ENCODE measurements at regions not wholly inside any gene's neighbourhood (a gene's known extent, or its start where the extent isn't known, plus 50 kb on each side); places are given as distances from the start of the nearest gene placed in this dataset.

- CTCF ChIA-PET, result no interaction called here
- intact Hi-C loops (cut with micrococcal nuclease), result no loop called here
- no TSS peak for BruUV-seq (replicated peaks)
Measured at GRCh38 chr1:48082271-48082962, 85.2 kb upstream of the TRABD2B start.

More at GRCh38 chr1:48082271-48082962, 85.2 kb upstream of the TRABD2B start:
- dilution Hi-C loops (cut with MboI; ENCODE audit: extremely low pct_ligation_motif_present, low sequenced_read_pairs), result no loop called here
- Histone ChIP-seq H3K4me2 (ENCODE audit: insufficient read depth, low read length) (no peak overlapping the region), H4K20me1 (replicated peaks; ENCODE audit: control insufficient read depth, extremely low read depth, insufficient read depth, low read length) (no peaks in the 10 kb centered on the region), H3K27me3 (ENCODE audit: control insufficient read depth in 2 of 2, insufficient read depth in 2 of 2, low read length in 2 of 2) (peaks cover 0 to 3% of the 10 kb centered on the region in 2 experiments), H3K9me3 (replicated peaks; ENCODE audit: control insufficient read depth, insufficient read depth, low read length) (no peaks in the 10 kb centered on the region), H3K4me3 (replicated peaks in 1 of 3; ENCODE audit: insufficient read depth in 1 of 3, low read depth in 1 of 3, low read length in 3 of 3) (no peak overlapping the region), H3K27ac (ENCODE audit: insufficient read depth, low read depth, low read length) (no peak overlapping the region), H3K9me1 (replicated peaks; ENCODE audit: control insufficient read depth, extremely low read depth, insufficient read depth, low read length) (no peaks in the 10 kb centered on the region), H3K79me2 (ENCODE audit: control insufficient read depth, insufficient read depth, low read length) (no peaks in the 10 kb centered on the region), H3K36me3 (ENCODE audit: control insufficient read depth in 2 of 2, extremely low read depth in 1 of 2, insufficient read depth in 2 of 2, low read length in 2 of 2) (no peaks in the 10 kb centered on the region), H3K4me1 (ENCODE audit: control insufficient read depth, extremely low read depth, insufficient read depth, low read length) (peaks cover 5% of the 10 kb centered on the region), H3K9ac (replicated peaks; ENCODE audit: extremely low read depth, insufficient read depth, low read length) (no peak overlapping the region), H2AFZ (ENCODE audit: low read depth, low read length) (no peak overlapping the region)
- FAIRE-seq (peak; percentile 44), DNase-seq (ENCODE audit: low read depth, low spot score) (peak; percentile 49)
- POLR2A ChIA-PET, result interaction anchor here (0.6 kb wide), 1 partner anchor 1507 kb away, joined by 8 read pairs; no protein-coding TSS in a partner anchor
- no peak for TF ChIP-seq JUN (IDR thresholded peaks at IDR 0.05; ENCODE audit: borderline replicate concordance, insufficient read depth, insufficient read length, low read depth)
- no peak for TF ChIP-seq POLR2A (IDR thresholded peaks at IDR 0.05; ENCODE audit: low read depth, low read length)
- no peak for TF ChIP-seq POLR2AphosphoS5 (IDR thresholded peaks at IDR 0.05; ENCODE audit: insufficient read depth, low read depth, low read length)
- no peak for TF ChIP-seq EZH2 (IDR thresholded peaks at IDR 0.05; ENCODE audit: borderline replicate concordance, low read depth, low read length, severe bottlenecking)
- TF ChIP-seq FOS (IDR thresholded peaks at IDR 0.05; ENCODE audit: borderline replicate concordance, insufficient read depth, low read length), result no peak
- no peak for TF ChIP-seq MAX (IDR thresholded peaks at IDR 0.05; ENCODE audit: insufficient read depth, insufficient read length)
- TF ChIP-seq CTCF (IDR thresholded peaks at IDR 0.05; ENCODE audit: extremely low read depth in 1 of 2, insufficient read depth in 1 of 2, low read depth in 1 of 2, low read length in 2 of 2), result no peak
- no peak for TF ChIP-seq GATA2 (IDR thresholded peaks at IDR 0.05; ENCODE audit: insufficient read depth, insufficient read length, low read depth, low read length)
- no peak for TF ChIP-seq MYC (IDR thresholded peaks at IDR 0.05; ENCODE audit: low read depth, low read length)

Data from endothelial cell of umbilical vein (primary cell).